ENCODE measurements at regions not wholly inside any gene's neighbourhood (a gene's known extent, or its start where the extent isn't known, plus 50 kb on each side); places are given as distances from the start of the nearest gene placed in this dataset.

- TF ChIP-seq CTCF (IDR thresholded peaks at IDR 0.05; ENCODE audit: extremely low read depth, missing control alignments): no peak
- DNase-seq (ENCODE audit: low spot score): no peak
Observed at GRCh38 chr14:101501858-101502615, 59.3 kb upstream of the DIO3 start.

DNA sequence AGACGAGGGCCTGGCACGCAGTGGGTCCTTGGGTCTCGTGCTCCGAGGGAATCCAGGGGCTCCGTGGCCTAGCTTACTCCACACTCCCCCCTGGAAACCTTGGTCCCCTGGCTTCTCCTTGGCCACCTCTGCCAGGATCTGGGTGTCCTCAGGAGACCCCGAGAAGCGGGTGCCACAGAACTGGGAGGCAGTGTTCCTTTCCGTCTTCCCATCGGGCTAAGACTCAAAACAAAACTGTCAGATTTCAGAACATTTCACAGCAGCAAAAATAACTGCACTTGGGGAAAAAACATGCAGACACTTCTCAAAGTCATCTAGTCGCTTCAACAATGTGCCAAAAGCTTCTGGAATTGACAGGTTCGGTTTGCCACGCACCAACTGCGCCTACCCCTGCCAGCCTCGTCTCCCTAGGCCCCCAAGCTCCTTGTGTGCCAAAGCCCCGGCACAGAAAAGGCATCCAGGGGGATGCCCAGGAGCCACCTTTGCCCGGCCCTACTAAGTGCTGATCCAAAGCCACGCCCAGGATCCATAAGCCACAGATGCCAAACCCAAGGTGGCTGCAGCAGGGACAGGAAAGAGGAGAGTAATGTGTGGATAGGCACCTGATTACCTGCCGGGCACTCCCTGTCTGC is 58.4 kb upstream of the DIO3 start:
- DNase-seq (ENCODE audit: low spot score): no peak
- TF ChIP-seq CTCF (IDR thresholded peaks at IDR 0.05; ENCODE audit: extremely low read depth, missing control alignments): no peak

DNA sequence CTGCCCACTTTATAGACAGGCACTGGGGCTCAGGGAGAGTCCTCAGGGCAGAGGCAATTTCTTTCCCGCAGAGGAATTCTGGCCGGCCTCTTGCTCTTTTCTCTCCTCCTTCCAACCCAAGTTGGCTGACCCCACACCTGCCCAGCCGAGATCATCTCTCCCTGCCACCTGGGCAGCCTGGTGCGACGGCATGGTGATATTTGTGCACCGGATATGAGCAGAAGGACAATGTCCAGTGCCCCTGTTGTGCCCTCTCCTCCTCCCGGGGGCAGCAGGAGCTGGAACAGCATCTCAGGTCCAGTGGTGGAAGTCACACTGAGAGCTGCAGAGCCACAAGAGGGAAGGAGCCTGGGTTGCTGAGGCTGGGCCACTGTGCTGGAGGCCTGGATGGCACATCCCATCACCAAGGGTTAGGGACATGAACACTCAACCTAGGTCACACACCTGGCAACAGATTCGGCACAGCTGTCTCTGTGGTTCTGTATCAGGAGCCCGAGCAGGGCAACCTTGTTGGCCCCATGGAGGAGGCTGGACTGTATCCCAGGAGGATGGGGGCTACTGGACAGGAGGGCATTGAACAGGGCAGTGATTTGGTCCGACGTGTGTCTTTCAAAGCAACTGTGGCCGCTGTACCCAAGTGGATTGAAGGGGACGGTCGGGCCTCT is 57.7 kb upstream of the DIO3 start:
- no peak for TF ChIP-seq CTCF (IDR thresholded peaks at IDR 0.05; ENCODE audit: extremely low read depth, missing control alignments)
- DNase-seq (ENCODE audit: low spot score): no peak

- no peak for TF ChIP-seq CTCF (IDR thresholded peaks at IDR 0.05; ENCODE audit: extremely low read depth, missing control alignments)
- no peak for DNase-seq (ENCODE audit: low spot score)
Observed at GRCh38 chr14:101504096-101504948, 57.0 kb upstream of the DIO3 start.

DNA sequence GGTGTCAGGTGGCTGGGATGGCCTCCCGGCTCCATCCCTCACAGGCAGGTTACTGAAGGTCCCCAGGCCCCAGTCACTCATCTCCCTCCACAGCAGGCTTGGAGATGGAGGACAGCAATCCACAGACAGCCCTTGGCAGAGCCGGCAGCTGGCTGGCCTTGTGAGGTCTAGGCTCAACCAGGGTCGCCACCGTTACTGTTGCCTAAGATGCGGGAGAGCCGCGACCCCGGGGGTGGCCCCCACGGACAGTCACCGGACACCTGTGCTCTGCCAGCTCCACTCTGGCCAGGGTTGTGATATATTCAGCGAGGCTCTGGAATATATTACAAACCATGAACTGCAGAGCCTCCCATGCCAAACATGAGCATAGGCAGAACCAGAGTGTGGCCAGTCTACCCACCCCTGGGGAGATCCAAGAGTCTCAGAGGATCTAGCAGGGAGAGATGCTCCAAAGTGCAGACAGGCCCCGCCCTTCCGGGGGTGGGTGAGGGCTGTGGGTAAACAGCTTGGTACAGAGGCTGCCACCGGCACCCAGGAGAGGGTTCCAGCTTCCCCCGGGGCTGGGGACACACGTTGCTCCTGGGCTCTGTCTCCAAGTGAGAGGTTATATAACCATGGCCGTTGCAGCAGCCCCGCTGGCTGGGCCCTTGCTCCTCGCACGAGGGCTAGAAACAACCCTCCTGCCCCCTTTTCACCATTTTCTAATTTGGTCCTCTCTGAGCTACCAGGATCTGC is 55.9 kb upstream of the DIO3 start:
- no peak for DNase-seq (ENCODE audit: low spot score)
- TF ChIP-seq CTCF (IDR thresholded peaks at IDR 0.05; ENCODE audit: extremely low read depth, missing control alignments): no peak

- TF ChIP-seq CTCF (IDR thresholded peaks at IDR 0.05; ENCODE audit: extremely low read depth, missing control alignments): no peak
- no peak for DNase-seq (ENCODE audit: low spot score)
Observed at GRCh38 chr14:101506211-101506925, 54.9 kb upstream of the DIO3 start.

Measured in GM20000 (cell line).